Neuronal stem cell (in vitro differentiated cells): ENCODE measurements at regions not wholly inside any gene's neighbourhood (a gene's known extent, or its start where the extent isn't known, plus 50 kb on each side); places are given as distances from the start of the nearest gene placed in this dataset.

Experiments used
- DNase-seq: peaks from one replicate; pipeline ENCODE4 v3.0.0-alpha.2; 2013; ENCODE audit warnings: low spot score
- H2AFZ ChIP-seq: one replicate; pipeline ENCODE4 v1.6.1; 2013; ENCODE audit warnings: mild to moderate bottlenecking, low read length, inconsistent platforms
- H2AK5ac ChIP-seq: 2 replicates; pipeline ENCODE4 v1.6.1; 2013; ENCODE audit warnings: low read depth, mild to moderate bottlenecking, inconsistent platforms, low read length, moderate library complexity, mixed read lengths
- H2BK120ac ChIP-seq: 2 replicates; pipeline ENCODE4 v1.6.1; 2013; ENCODE audit warnings: low read depth, mild to moderate bottlenecking, inconsistent platforms, low read length, moderate library complexity, mixed read lengths
- H2BK12ac ChIP-seq: one replicate; pipeline ENCODE4 v1.6.1; 2013; ENCODE audit warnings: low read length, inconsistent platforms
- H2BK15ac ChIP-seq: 2 replicates; pipeline ENCODE4 v1.6.1; 2013; ENCODE audit warnings: mild to moderate bottlenecking, low read length, inconsistent platforms, mixed read lengths
- H2BK5ac ChIP-seq: one replicate; pipeline ENCODE4 v1.6.1; 2013; ENCODE audit warnings: inconsistent platforms, mild to moderate bottlenecking, low read length, moderate library complexity
- H3K14ac ChIP-seq: one replicate; pipeline ENCODE4 v1.6.1; 2013; ENCODE audit warnings: low read length, inconsistent platforms
- H3K18ac ChIP-seq: 2 replicates; pipeline ENCODE4 v1.6.1; 2013; ENCODE audit warnings: low read length, inconsistent platforms
- H3K23ac ChIP-seq: 2 replicates; pipeline ENCODE4 v1.6.1; 2013; ENCODE audit warnings: low read depth, mild to moderate bottlenecking, mixed read lengths, low read length, inconsistent platforms; ENCODE audit not compliant: poor library complexity
- H3K27ac ChIP-seq: replicated peaks from 3 replicates; pipeline ENCODE4 v1.5.1; 2013; ENCODE audit warnings: low read length, inconsistent platforms
- H3K27me3 ChIP-seq, 3 experiments: 2 replicates each; pipeline ENCODE4 v1.6.1; 2013; ENCODE audit warnings: low read length in 3 of 3, mild to moderate bottlenecking in 2 of 3, inconsistent platforms in 1 of 3, low read depth in 1 of 3, mixed read lengths in 1 of 3, moderate library complexity in 1 of 3; ENCODE audit not compliant: control insufficient read depth in 3 of 3, insufficient read depth in 3 of 3
- H3K36me3 ChIP-seq, 2 donors: replicated peaks in 1 of 2; 2 replicates each; pipeline ENCODE4 v1.6.1; 2013; ENCODE audit warnings: low read length in 2 of 2; ENCODE audit not compliant: control insufficient read depth in 2 of 2, insufficient read depth in 2 of 2
- H3K4ac ChIP-seq: 2 replicates; pipeline ENCODE4 v1.6.1; 2013; ENCODE audit warnings: inconsistent platforms, mild to moderate bottlenecking, low read length, moderate library complexity
- H3K4me1 ChIP-seq, 2 donors: 1 replicate in 1 of 2; 2 replicates in 1 of 2; pipeline ENCODE4 v1.6.1; 2013; ENCODE audit warnings: low read length in 2 of 2, low read depth in 1 of 2; ENCODE audit not compliant: control insufficient read depth in 2 of 2, insufficient read depth in 1 of 2
- H3K4me2 ChIP-seq: one replicate; pipeline ENCODE4 v1.6.1; 2013; ENCODE audit warnings: mild to moderate bottlenecking, low read length, inconsistent platforms; ENCODE audit not compliant: insufficient read depth, poor library complexity, severe bottlenecking
- H3K4me3 ChIP-seq, 2 donors: 2 replicates each; pipeline ENCODE4 v1.5.1; 2013; ENCODE audit warnings: low read length in 2 of 2, mild to moderate bottlenecking in 2 of 2, inconsistent platforms in 1 of 2, moderate library complexity in 1 of 2
- H3K79me1 ChIP-seq: one replicate; pipeline ENCODE4 v1.6.1; 2013; ENCODE audit warnings: low read depth, mild to moderate bottlenecking, inconsistent platforms, low read length, moderate library complexity
- H3K9ac ChIP-seq: one replicate; pipeline ENCODE4 v1.6.1; 2013; ENCODE audit warnings: mild to moderate bottlenecking, low read depth, low read length, inconsistent platforms; ENCODE audit not compliant: poor library complexity
- H3K9me3 ChIP-seq, 2 donors: replicated peaks in 1 of 2; 2 replicates each; pipeline versions ENCODE3 to v1.6.1; 2013; ENCODE audit warnings: low read length in 2 of 2, mild to moderate bottlenecking in 2 of 2, inconsistent platforms in 1 of 2, low read depth in 1 of 2, mixed read lengths in 1 of 2, moderate library complexity in 1 of 2; ENCODE audit not compliant: control insufficient read depth in 2 of 2, insufficient read depth in 1 of 2
- H4K8ac ChIP-seq: one replicate; pipeline ENCODE4 v1.6.1; 2013; ENCODE audit warnings: low read depth, mild to moderate bottlenecking, inconsistent platforms, low read length, moderate library complexity
- H4K91ac ChIP-seq: one replicate; pipeline ENCODE4 v1.6.1; 2013; ENCODE audit warnings: low read length, low read depth, mild to moderate bottlenecking, inconsistent platforms; ENCODE audit not compliant: poor library complexity
- WGBS, 2 donors: extraction: QIAGEN DNeasy Blood & Tissue Kit; methylation state at CpG; one replicate each; pipeline ENCODE4 v1.1.7; 2013; ENCODE audit warnings: missing lambda C conversion rate in 2 of 2, mixed read lengths in 1 of 2; ENCODE audit not compliant: insufficient read length in 2 of 2, insufficient replicate concordance in 1 of 2; ENCODE audit errors: extremely low coverage in 2 of 2; 5-methylcytosine and 5-hydroxymethylcytosine counted together

DNA sequence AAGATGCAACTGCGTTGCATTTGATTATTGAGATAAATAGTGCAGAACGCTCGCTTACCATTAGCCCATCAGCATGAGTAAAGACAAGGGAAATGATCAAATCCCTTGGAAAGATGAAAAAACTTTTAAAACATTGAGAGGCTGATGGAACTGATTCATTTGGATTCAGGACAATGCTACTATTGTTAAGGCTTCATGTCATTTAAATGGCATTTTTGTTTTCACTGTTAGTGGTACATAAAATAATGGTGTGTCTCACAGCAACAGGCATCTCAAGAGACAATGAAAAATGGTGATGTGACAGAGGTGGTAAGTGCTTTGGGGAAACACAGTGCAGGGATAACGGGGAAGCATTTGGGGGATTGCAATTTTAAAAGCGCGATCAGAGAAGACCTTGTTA, 159.7 kb upstream of the KCNG1 start:
- no peak overlapping the region for H2AK5ac ChIP-seq
- no peak overlapping the region for H3K14ac ChIP-seq
- H2BK120ac ChIP-seq, result no peak overlapping the region
- peaks cover 4 to 5% of the 10 kb centered on the region in 2 donors for H3K4me1 ChIP-seq
- no peak overlapping the region for H3K27ac ChIP-seq
- WGBS, 2 donors, result no CpG with 5 or more reads among the region's 6 CpGs
- H2BK5ac ChIP-seq, result no peak overlapping the region
- H3K9ac ChIP-seq, result no peak overlapping the region
- H4K8ac ChIP-seq, result no peak overlapping the region
- H3K4me2 ChIP-seq, result no peak overlapping the region
- no peak overlapping the region for H3K18ac ChIP-seq
- H3K27me3 ChIP-seq, result peaks cover 0 to 7% (median 0%) of the 10 kb centered on the region in 3 experiments
- no peaks in the 10 kb centered on the region for H3K79me1 ChIP-seq
- H2BK12ac ChIP-seq, result no peak overlapping the region
- DNase-seq, result no peak
- no peak overlapping the region for H2BK15ac ChIP-seq
- H4K91ac ChIP-seq, result no peak overlapping the region
- no peaks in the 10 kb centered on the region for H3K9me3 ChIP-seq
- no peak overlapping the region for H3K23ac ChIP-seq
- no peaks in the 10 kb centered on the region for H3K36me3 ChIP-seq
- no peak overlapping the region for H3K4ac ChIP-seq
- no peak overlapping the region for H3K4me3 ChIP-seq
- H2AFZ ChIP-seq, result no peak overlapping the region

DNA sequence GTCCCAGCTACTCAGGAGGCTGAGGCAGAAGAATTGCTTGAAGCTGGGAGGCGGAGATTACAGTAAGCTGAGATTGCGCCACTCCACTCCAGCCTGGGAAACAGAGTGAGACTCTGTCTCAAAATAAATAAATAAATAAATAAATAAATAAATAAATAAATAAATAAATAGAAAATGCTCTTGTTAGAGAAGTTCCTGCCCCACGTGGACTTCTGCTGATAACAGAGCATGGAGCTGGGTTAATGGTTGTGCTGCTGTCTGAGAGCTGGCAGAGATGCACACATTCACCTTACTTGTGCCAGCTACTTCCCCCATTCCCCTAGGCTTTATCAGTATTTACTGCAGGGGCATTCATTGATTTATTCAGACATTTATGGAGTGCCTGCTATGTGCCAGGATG, 155.2 kb upstream of the KCNG1 start:
- no peak overlapping the region for H3K27ac ChIP-seq
- peaks cover 0 to 2% of the 10 kb centered on the region in 2 donors for H3K4me1 ChIP-seq
- H3K9ac ChIP-seq, result no peak overlapping the region
- H4K8ac ChIP-seq, result no peak overlapping the region
- H2AFZ ChIP-seq, result no peak overlapping the region
- DNase-seq, result no peak
- H3K36me3 ChIP-seq, result no peaks in the 10 kb centered on the region
- no peak overlapping the region for H2BK5ac ChIP-seq
- H2AK5ac ChIP-seq, result no peak overlapping the region
- no CpG with 5 or more reads among the region's 3 CpGs for WGBS, 2 donors
- H3K4me3 ChIP-seq, result no peak overlapping the region
- H2BK12ac ChIP-seq, result no peak overlapping the region
- H3K23ac ChIP-seq, result no peak overlapping the region
- H2BK15ac ChIP-seq, result no peak overlapping the region
- H3K14ac ChIP-seq, result no peak overlapping the region
- H3K4me2 ChIP-seq, result no peak overlapping the region
- no peak overlapping the region for H3K18ac ChIP-seq
- no peaks in the 10 kb centered on the region for H3K9me3 ChIP-seq
- H3K4ac ChIP-seq, result no peak overlapping the region
- no peaks in the 10 kb centered on the region for H3K79me1 ChIP-seq
- H4K91ac ChIP-seq, result no peak overlapping the region
- peaks cover 0 to 7% (median 0%) of the 10 kb centered on the region in 3 experiments for H3K27me3 ChIP-seq
- no peak overlapping the region for H2BK120ac ChIP-seq

DNA sequence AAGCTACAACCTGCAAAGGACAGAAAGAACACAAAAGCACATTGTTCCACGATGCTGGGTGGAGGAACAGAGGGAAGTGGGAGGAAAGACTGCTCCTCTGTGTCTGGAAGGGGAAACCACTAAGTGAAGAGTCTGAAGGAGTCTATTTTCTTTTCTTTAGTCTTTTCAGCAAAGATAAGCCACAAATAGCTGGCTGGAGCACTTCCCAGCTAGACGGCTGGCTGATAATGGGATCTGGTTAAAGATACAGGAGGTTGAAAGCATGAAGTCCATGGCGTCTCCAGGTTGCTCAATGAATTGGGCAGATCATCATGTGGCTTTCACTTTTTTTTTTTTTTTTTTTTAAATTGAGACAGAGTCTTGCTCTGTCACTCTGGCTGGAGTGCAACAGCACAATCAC, 154.0 kb upstream of the KCNG1 start:
- peaks cover 0 to 7% (median 0%) of the 10 kb centered on the region in 3 experiments for H3K27me3 ChIP-seq
- no peak for DNase-seq
- H3K4ac ChIP-seq, result no peak overlapping the region
- no peak overlapping the region for H3K23ac ChIP-seq
- no peak overlapping the region for H2BK15ac ChIP-seq
- H3K4me1 ChIP-seq, result peaks cover 0 to 2% of the 10 kb centered on the region in 2 donors
- H3K9me3 ChIP-seq, result peaks cover 0 to 3% of the 10 kb centered on the region in 2 donors
- no peak overlapping the region for H3K27ac ChIP-seq
- no peak overlapping the region for H4K91ac ChIP-seq
- H3K4me3 ChIP-seq, result no peak overlapping the region
- no peaks in the 10 kb centered on the region for H3K79me1 ChIP-seq
- H2BK120ac ChIP-seq, result no peak overlapping the region
- no peak overlapping the region for H2AFZ ChIP-seq
- H3K4me2 ChIP-seq, result no peak overlapping the region
- no CpG with 5 or more reads among the region's 3 CpGs for WGBS, 2 donors
- no peak overlapping the region for H2BK12ac ChIP-seq
- no peak overlapping the region for H4K8ac ChIP-seq
- no peak overlapping the region for H2AK5ac ChIP-seq
- no peaks in the 10 kb centered on the region for H3K36me3 ChIP-seq
- no peak overlapping the region for H2BK5ac ChIP-seq
- no peak overlapping the region for H3K14ac ChIP-seq
- H3K18ac ChIP-seq, result no peak overlapping the region
- no peak overlapping the region for H3K9ac ChIP-seq

DNA sequence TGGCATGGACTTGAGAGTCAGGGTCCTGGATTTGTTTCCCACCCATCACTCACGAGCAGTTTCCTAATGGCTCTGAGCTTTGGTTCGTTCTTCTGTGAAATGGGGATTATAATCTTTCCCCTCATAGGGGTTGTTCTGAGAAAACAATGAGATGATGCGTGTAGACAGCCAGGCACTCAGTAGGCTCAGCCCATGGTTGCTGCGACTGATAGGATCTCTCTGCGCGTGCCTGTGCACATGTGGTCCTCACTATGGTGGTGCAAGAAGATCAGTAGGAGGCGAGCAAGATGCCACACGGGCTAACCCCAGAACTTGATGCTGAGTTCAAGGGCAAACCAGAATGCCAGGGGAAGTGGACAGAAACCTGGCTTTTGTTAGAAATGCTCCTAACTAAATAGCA, 153.5 kb upstream of the KCNG1 start:
- Histone ChIP-seq H3K4me3 (no peak overlapping the region), H2BK5ac (no peak overlapping the region), H3K79me1 (no peaks in the 10 kb centered on the region), H3K4ac (no peak overlapping the region), H3K27ac (no peak overlapping the region), H2AFZ (no peak overlapping the region), H3K4me1 (peaks cover 0 to 2% of the 10 kb centered on the region in 2 donors), H2BK12ac (no peak overlapping the region), H4K8ac (no peak overlapping the region), H3K36me3 (no peaks in the 10 kb centered on the region), H3K14ac (no peak overlapping the region), H3K9ac (peak overlapping the region; percentile 18), H2BK15ac (no peak overlapping the region), H2BK120ac (no peak overlapping the region), H4K91ac (no peak overlapping the region), H3K23ac (no peak overlapping the region), H3K18ac (no peak overlapping the region), H3K4me2 (no peak overlapping the region), H3K27me3 (peaks cover 0 to 3% (median 0%) of the 10 kb centered on the region in 3 experiments), H3K9me3 (peaks cover 0 to 3% of the 10 kb centered on the region in 2 donors), H2AK5ac (no peak overlapping the region)
- DNase-seq, result no peak
- WGBS, 2 donors, result no CpG with 5 or more reads among the region's 8 CpGs
